IMR-90 (cell line): ENCODE measurements at regions not wholly inside any gene's neighbourhood (a gene's known extent, or its start where the extent isn't known, plus 50 kb on each side); places are given as distances from the start of the nearest gene placed in this dataset.

Source experiments
- ATAC-seq: fragments of 200-7000 bp; cut with Tn5 transposase; 2 replicates; pipeline ENCODE4 v1.9.1; 2020; ENCODE audit warnings: low read depth, mild to moderate bottlenecking, moderate library complexity
- BruUV-seq: library from RNA; stranded (reverse); fragments of 400-500 nt; replicated peaks from 2 replicates; lab custom pipeline; 2021; lab: Mats Ljungman, UMichigan
- CTCF ChIA-PET: fragments of 300-600 bp; formaldehyde crosslinking; extraction: SDS; loops from one replicate; lab custom pipeline; 2021; ENCODE audit warnings: antibody characterized with exemption; lab: Yijun Ruan, JAX
- POLR2A ChIA-PET: fragments of 300-600 bp; sonication (Branson Sonifier 250); formaldehyde crosslinking; loops from one replicate; lab custom pipeline; 2022; ENCODE audit warnings: antibody characterized with exemption; ENCODE audit not compliant: unreplicated experiment; lab: Charles Lee
- DNase-seq: peaks from one replicate; pipeline ENCODE4 v3.0.0; 2013
- H2AFZ ChIP-seq: replicated peaks from 2 replicates; pipeline ENCODE3; 2013; ENCODE audit warnings: low read length, mild to moderate bottlenecking; ENCODE audit not compliant: poor library complexity
- H2AK5ac ChIP-seq: 2 replicates; pipeline ENCODE4 v1.6.1; 2013; ENCODE audit warnings: low read depth, low read length, inconsistent platforms
- H2AK9ac ChIP-seq: replicated peaks from 2 replicates; pipeline ENCODE3; 2013; ENCODE audit warnings: mild to moderate bottlenecking, low read depth, low read length, moderate library complexity; ENCODE audit not compliant: poor library complexity
- H2BK120ac ChIP-seq: 2 replicates; pipeline ENCODE4 v1.6.1; 2013; ENCODE audit warnings: low read depth, low read length, inconsistent platforms
- H2BK15ac ChIP-seq: 3 replicates; pipeline ENCODE4 v1.6.1; 2013; ENCODE audit warnings: low read depth, low read length, inconsistent platforms
- H2BK20ac ChIP-seq: 2 replicates; pipeline ENCODE4 v1.6.1; 2013; ENCODE audit warnings: low read depth, mild to moderate bottlenecking, inconsistent platforms, low read length, moderate library complexity
- H2BK5ac ChIP-seq: 2 replicates; pipeline ENCODE4 v1.6.1; 2013; ENCODE audit warnings: mild to moderate bottlenecking, low read depth, low read length, inconsistent platforms; ENCODE audit not compliant: poor library complexity, severe bottlenecking
- H3K14ac ChIP-seq: replicated peaks from 2 replicates; pipeline ENCODE4 v1.6.1; 2013; ENCODE audit warnings: low read depth, low read length, inconsistent platforms
- H3K18ac ChIP-seq: 2 replicates; pipeline ENCODE4 v1.6.1; 2013; ENCODE audit warnings: low read depth, low read length, control low read depth
- H3K23ac ChIP-seq: 2 replicates; pipeline ENCODE4 v1.6.1; 2013; ENCODE audit warnings: low read depth, low read length, inconsistent platforms
- H3K27ac ChIP-seq: 2 replicates; pipeline ENCODE4 v1.5.1; 2013; ENCODE audit warnings: mild to moderate bottlenecking, control low read depth, low read length; ENCODE audit not compliant: insufficient read depth
- H3K27me3 ChIP-seq: 2 replicates; pipeline ENCODE4 v1.6.1; 2013; ENCODE audit warnings: low read length; ENCODE audit not compliant: control insufficient read depth, insufficient read depth
- H3K36me3 ChIP-seq: 2 replicates; pipeline ENCODE4 v1.6.1; 2013; ENCODE audit warnings: low read length, mixed read lengths; ENCODE audit not compliant: control insufficient read depth, insufficient read depth
- H3K4ac ChIP-seq: 2 replicates; pipeline ENCODE4 v1.6.1; 2013; ENCODE audit warnings: low read depth, low read length, inconsistent platforms
- H3K4me1 ChIP-seq: 2 replicates; pipeline ENCODE4 v1.6.1; 2013; ENCODE audit warnings: low read length, mixed read lengths; ENCODE audit not compliant: control insufficient read depth, insufficient read depth
- H3K4me2 ChIP-seq: 2 replicates; pipeline ENCODE4 v1.6.1; 2013; ENCODE audit warnings: low read depth, mild to moderate bottlenecking, control low read depth, low read length, moderate library complexity
- H3K4me3 ChIP-seq: 2 replicates; pipeline ENCODE4 v1.5.1; 2013; ENCODE audit warnings: low read depth, mild to moderate bottlenecking, control low read depth, low read length, moderate library complexity; ENCODE audit not compliant: insufficient read depth
- H3K56ac ChIP-seq: 2 replicates; pipeline ENCODE4 v1.6.1; 2013; ENCODE audit warnings: low read length, inconsistent platforms; ENCODE audit not compliant: insufficient read depth; ENCODE audit errors: extremely low read depth
- H3K79me1 ChIP-seq, 2 experiments: 2 replicates each; pipeline ENCODE4 v1.6.1; 2013; ENCODE audit warnings: low read length in 2 of 2, inconsistent platforms in 1 of 2, low read depth in 1 of 2
- H3K9ac ChIP-seq: 2 replicates; pipeline ENCODE4 v1.6.1; 2013; ENCODE audit warnings: low read depth, low read length, control low read depth
- H3K9me1 ChIP-seq: 2 replicates; pipeline ENCODE4 v1.6.1; 2013; ENCODE audit warnings: low read length, inconsistent platforms; ENCODE audit not compliant: insufficient read depth
- H3K9me3 ChIP-seq: 2 replicates; pipeline ENCODE4 v1.6.1; 2013; ENCODE audit warnings: low read length; ENCODE audit not compliant: control insufficient read depth, insufficient read depth
- H4K20me1 ChIP-seq: 2 replicates; pipeline ENCODE4 v1.6.1; 2013; ENCODE audit warnings: low read length, inconsistent platforms; ENCODE audit not compliant: insufficient read depth
- H4K5ac ChIP-seq: 2 replicates; pipeline ENCODE4 v1.6.1; 2013; ENCODE audit warnings: mild to moderate bottlenecking, low read depth, low read length, control low read depth
- H4K8ac ChIP-seq, 2 experiments: 2 replicates each; pipeline ENCODE4 v1.6.1; 2013; ENCODE audit warnings: low read depth in 2 of 2, low read length in 2 of 2, control low read depth in 1 of 2, inconsistent platforms in 1 of 2
- H4K91ac ChIP-seq: 2 replicates; pipeline ENCODE4 v1.6.1; 2013; ENCODE audit warnings: low read depth, low read length, inconsistent platforms; ENCODE audit not compliant: insufficient read depth
- MAFK ChIP-seq: IDR thresholded peaks from 2 replicates; pipeline ENCODE4 v1.6.1; 2012; ENCODE audit warnings: low read depth, low read length, improper control_type of control experiment
- NFE2L2 ChIP-seq: fragments of 150-350 bp; IDR thresholded peaks from 2 replicates; pipeline ENCODE4 v1.6.1; 2016; ENCODE audit warnings: low read depth, mild to moderate bottlenecking, low read length
- RAD21 ChIP-seq: IDR thresholded peaks from 2 replicates; pipeline ENCODE4 v1.6.1; 2012; ENCODE audit warnings: low read length, improper control_type of control experiment
- WGBS, 2 experiments: methylation state at CpG; one replicate each; pipeline versions ENCODE4 v1.1.5 to v1.1.7; 2013; ENCODE audit warnings: missing lambda C conversion rate in 2 of 2; ENCODE audit not compliant: insufficient read length in 1 of 2; ENCODE audit errors: extremely low coverage in 2 of 2; 5-methylcytosine and 5-hydroxymethylcytosine counted together
- dilution Hi-C: fragments of 300-500 bp; cut with HindIII; formaldehyde crosslinking; loops from one replicate; pipeline ENCODE4 v1.14.3; 2018; ENCODE audit warnings: low sequenced_read_pairs; ENCODE audit not compliant: unreplicated experiment
- in situ Hi-C: fragments of 300-500 bp; cut with MboI; formaldehyde crosslinking; loops from 3 replicates; pipeline ENCODE4 v1.14.3; 2019; ENCODE audit warnings: low sequenced_read_pairs, inconsistent platforms, mixed read lengths
- intact Hi-C: fragments of 100-400 bp; cut with micrococcal nuclease; formaldehyde crosslinking; loops from 2 replicates; pipeline ENCODE4 v1.10.0; 2022

GRCh38 chr16:17828012-17828411 lies 357.3 kb upstream of the XYLT1 start:
- Histone ChIP-seq H3K9ac (no peak overlapping the region), H2AK9ac (no peak overlapping the region), H3K18ac (no peak overlapping the region), H4K20me1 (no peaks in the 10 kb centered on the region), H3K79me1 (no peaks in the 10 kb centered on the region), H3K9me3 (no peaks in the 10 kb centered on the region), H3K23ac (no peak overlapping the region), H2AFZ (no peak overlapping the region), H3K14ac (no peak overlapping the region), H2BK5ac (no peak overlapping the region), H3K36me3 (no peaks in the 10 kb centered on the region), H4K91ac (no peak overlapping the region), H3K27ac (no peak overlapping the region), H4K5ac (no peak overlapping the region), H3K4me1 (no peaks in the 10 kb centered on the region), H2BK120ac (no peak overlapping the region), H3K4ac (no peak overlapping the region), H3K9me1 (no peaks in the 10 kb centered on the region), H3K4me2 (peak overlapping the region; percentile 31; the same call in 1 of the 2 replicates), H4K8ac (no peak overlapping the region), H3K4me3 (no peak overlapping the region), H2BK20ac (0 out of 2 replicates have a peak overlapping the region, but pooled peaks have one; percentile 26), H2AK5ac (no peak overlapping the region), H3K56ac (no peak overlapping the region), H3K27me3 (no peaks in the 10 kb centered on the region), H2BK15ac (no peak overlapping the region)
- ATAC-seq (peak; percentile 40; the same call in 1 of the 2 replicates), DNase-seq (peak; percentile 90)
- CTCF ChIA-PET = no interaction called here
- in situ Hi-C loops = loop anchor here (10.0 kb wide), 1 partner anchor 63 kb away; no protein-coding TSS in a partner anchor
- WGBS, 2 experiments = 0% methylated on average over 1 of the region's 2 CpGs; no CpG with 5 or more reads in 1 of the 2 experiments
- intact Hi-C loops = no loop called here
- POLR2A ChIA-PET = no interaction called here
- peak; percentile 86 for TF ChIP-seq MAFK
- no peak for TF ChIP-seq RAD21
- TF ChIP-seq NFE2L2 = peak; percentile 94
- dilution Hi-C loops = no loop called here
- BruUV-seq = no TSS peak
